ENCODE measurements at regions not wholly inside any gene's neighbourhood (a gene's known extent, or its start where the extent isn't known, plus 50 kb on each side); places are given as distances from the start of the nearest gene placed in this dataset.

- TF ChIP-seq ZNF274 (IDR thresholded peaks at IDR 0.05; ENCODE audit: low read depth, low read length) (no peak), SUZ12 (IDR thresholded peaks at IDR 0.05; ENCODE audit: extremely low read depth, insufficient read depth, insufficient read length) (no peak)
Observed at GRCh38 chr9:11833056-11833455, 860.1 kb upstream of the TYRP1 start.
